ENCODE measurements at regions not wholly inside any gene's neighbourhood (a gene's known extent, or its start where the extent isn't known, plus 50 kb on each side); places are given as distances from the start of the nearest gene placed in this dataset.
"Not testable (repeated sequence)": the region's sequence is repeated elsewhere in the genome, so short reads cannot be mapped to it uniquely, and the experiment has no call there.

- TF ChIP-seq, protein P1, sequence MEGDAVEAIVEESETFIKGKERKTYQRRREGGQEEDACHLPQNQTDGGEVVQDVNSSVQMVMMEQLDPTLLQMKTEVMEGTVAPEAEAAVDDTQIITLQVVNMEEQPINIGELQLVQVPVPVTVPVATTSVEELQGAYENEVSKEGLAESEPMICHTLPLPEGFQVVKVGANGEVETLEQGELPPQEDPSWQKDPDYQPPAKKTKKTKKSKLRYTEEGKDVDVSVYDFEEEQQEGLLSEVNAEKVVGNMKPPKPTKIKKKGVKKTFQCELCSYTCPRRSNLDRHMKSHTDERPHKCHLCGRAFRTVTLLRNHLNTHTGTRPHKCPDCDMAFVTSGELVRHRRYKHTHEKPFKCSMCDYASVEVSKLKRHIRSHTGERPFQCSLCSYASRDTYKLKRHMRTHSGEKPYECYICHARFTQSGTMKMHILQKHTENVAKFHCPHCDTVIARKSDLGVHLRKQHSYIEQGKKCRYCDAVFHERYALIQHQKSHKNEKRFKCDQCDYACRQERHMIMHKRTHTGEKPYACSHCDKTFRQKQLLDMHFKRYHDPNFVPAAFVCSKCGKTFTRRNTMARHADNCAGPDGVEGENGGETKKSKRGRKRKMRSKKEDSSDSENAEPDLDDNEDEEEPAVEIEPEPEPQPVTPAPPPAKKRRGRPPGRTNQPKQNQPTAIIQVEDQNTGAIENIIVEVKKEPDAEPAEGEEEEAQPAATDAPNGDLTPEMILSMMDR (conservative IDR thresholded peaks at IDR 0.05; ENCODE audit: low read depth in 2 of 2): not testable (repeated sequence)
- TF ChIP-seq EZH2phosphoT487 (IDR thresholded peaks at IDR 0.05; ENCODE audit: unreplicated experiment); STAT1 (IDR thresholded peaks at IDR 0.05; ENCODE audit: unreplicated experiment); EZH2 (IDR thresholded peaks at IDR 0.05; ENCODE audit: low read depth, unreplicated experiment); POLR2AphosphoS5 (IDR thresholded peaks at IDR 0.05; ENCODE audit: low read depth); ZNF331 (CRISPR knock-in tag; IDR thresholded peaks at IDR 0.05; ENCODE audit: low read depth); REST (IDR thresholded peaks at IDR 0.05; ENCODE audit: unreplicated experiment); JUNB (IDR thresholded peaks at IDR 0.05; ENCODE audit: unreplicated experiment): not testable (repeated sequence)
- TF ChIP-seq, protein P2, sequence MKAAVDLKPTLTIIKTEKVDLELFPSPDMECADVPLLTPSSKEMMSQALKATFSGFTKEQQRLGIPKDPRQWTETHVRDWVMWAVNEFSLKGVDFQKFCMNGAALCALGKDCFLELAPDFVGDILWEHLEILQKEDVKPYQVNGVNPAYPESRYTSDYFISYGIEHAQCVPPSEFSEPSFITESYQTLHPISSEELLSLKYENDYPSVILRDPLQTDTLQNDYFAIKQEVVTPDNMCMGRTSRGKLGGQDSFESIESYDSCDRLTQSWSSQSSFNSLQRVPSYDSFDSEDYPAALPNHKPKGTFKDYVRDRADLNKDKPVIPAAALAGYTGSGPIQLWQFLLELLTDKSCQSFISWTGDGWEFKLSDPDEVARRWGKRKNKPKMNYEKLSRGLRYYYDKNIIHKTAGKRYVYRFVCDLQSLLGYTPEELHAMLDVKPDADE (IDR thresholded peaks at IDR 0.05): not testable (repeated sequence)
Observed at GRCh38 chr15:75116143-75116542, 85.5 kb upstream of the C15orf39 start.
